K562 (cell line): ENCODE measurements at regions not wholly inside any gene's neighbourhood (a gene's known extent, or its start where the extent isn't known, plus 50 kb on each side); places are given as distances from the start of the nearest gene placed in this dataset.

Experiments used
- MAFK ChIP-seq: IDR thresholded peaks from 2 replicates; pipeline ENCODE4 v1.6.1; 2011; ENCODE audit warnings: low read length, improper control_type of control experiment
- PHF8 ChIP-seq: fragments of 200-600 bp; sonication (generic); IDR thresholded peaks from 2 replicates; pipeline ENCODE4 v1.6.1; 2012; ENCODE audit warnings: mixed run types, mild to moderate bottlenecking, inconsistent platforms, low read length, moderate library complexity, borderline replicate concordance

- TF ChIP-seq MAFK (no peak), PHF8 (no peak)
Measured at GRCh38 chr3:124520970-124521369, 209.3 kb upstream of the UMPS start.
